Skeletal muscle satellite cell (primary cell): ENCODE measurements at regions not wholly inside any gene's neighbourhood (a gene's known extent, or its start where the extent isn't known, plus 50 kb on each side); places are given as distances from the start of the nearest gene placed in this dataset.
"Not testable (repeated sequence)": the region's sequence is repeated elsewhere in the genome, so short reads cannot be mapped to it uniquely, and the experiment has no call there.

ENCODE experiments used
- H3K27me3 ChIP-seq: 2 replicates; pipeline ENCODE4 v1.7.0; 2013; ENCODE audit warnings: low read length; ENCODE audit not compliant: control insufficient read depth, insufficient read depth
- H3K36me3 ChIP-seq: 2 replicates; pipeline ENCODE4 v1.7.0; 2013; ENCODE audit warnings: mild to moderate bottlenecking, control low read depth, low read length; ENCODE audit not compliant: insufficient read depth
- H3K4me1 ChIP-seq: 2 replicates; pipeline ENCODE4 v1.7.0; 2013; ENCODE audit warnings: low read length; ENCODE audit not compliant: control insufficient read depth, insufficient read depth
- H3K4me2 ChIP-seq: 2 replicates; pipeline ENCODE4 v1.7.0; 2013; ENCODE audit warnings: mild to moderate bottlenecking, low read length
- H3K4me3 ChIP-seq: 2 replicates; pipeline ENCODE4 v1.7.0; 2013; ENCODE audit warnings: low read length
- H3K9ac ChIP-seq: 2 replicates; pipeline ENCODE4 v1.7.0; 2013; ENCODE audit warnings: mild to moderate bottlenecking, low read depth, low read length, moderate library complexity
- H3K9me3 ChIP-seq: replicated peaks from 2 replicates; pipeline ENCODE4 v1.7.0; 2013; ENCODE audit warnings: mild to moderate bottlenecking, control low read depth, low read length

DNA sequence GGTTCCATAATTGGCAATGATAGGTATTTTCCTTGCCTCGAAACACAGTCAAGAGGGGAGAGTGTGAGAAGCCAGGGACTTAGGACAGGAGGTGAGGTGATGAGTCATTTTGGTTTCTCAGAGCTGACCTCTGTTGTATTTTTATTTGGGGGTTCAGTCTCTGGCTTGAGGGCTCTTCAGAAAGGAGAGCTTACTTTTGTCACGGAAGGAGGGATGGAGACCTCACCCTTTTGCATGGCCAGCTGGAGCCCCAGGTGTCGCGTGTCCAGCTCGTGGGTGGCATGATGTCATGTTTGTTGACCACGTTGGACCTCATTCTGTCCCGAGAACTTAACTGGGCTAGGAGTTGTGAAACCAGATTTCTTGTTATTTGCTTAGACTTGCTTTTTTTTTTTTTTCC, 293.9 kb downstream of the QKI start:
- Histone ChIP-seq H3K9me3 (no peaks in the 10 kb centered on the region), H3K4me1 (peaks cover 26% of the 10 kb centered on the region), H3K27me3 (no peaks in the 10 kb centered on the region), H3K36me3 (no peaks in the 10 kb centered on the region), H3K4me2 (no peak overlapping the region), H3K9ac (no peak overlapping the region), H3K4me3 (no peak overlapping the region)

DNA sequence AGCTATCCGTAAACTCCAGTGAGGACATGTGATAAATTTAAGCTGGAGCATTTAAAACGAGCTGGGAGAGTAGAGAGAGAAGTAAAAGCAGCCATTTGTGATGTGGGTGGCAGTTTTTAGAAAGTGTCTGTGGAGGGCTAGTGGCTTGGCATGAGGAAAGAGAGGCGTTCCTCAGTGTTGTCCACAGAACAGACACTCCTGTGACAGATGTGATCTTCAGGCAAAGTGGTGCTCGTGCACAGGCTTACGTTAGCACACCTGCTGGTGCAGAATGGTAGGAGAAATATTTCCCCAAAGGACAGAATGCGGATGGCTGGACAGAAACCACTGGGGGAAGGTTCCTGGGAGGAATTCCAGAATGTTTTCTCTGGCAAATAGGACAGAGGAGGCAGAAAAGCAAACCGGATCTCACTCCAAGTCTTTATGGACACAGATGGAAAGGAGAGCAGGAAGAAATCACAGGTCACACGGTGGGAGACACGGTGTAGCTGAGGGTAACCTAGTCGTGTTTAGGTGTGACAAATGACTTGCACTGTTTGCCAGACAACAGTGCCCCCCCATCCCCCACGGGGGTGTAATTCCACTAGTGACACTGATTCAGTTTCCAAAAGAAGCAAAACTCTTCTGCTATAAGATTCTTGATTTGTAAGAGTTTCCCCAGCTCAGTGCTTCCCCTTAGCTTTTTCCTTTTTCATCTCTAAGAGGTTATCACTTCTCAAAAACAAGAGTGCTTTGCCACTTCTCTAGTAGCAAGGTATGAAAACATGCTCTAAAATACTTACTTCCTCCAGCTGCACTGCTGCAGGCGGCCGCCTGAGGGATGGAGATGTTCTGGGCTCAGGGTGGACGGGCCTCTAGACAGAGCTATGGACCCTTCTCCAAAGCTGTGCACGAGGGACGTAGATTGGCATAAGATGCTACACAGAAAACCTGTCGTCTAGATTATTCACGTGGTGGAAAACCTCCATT, 293.2 kb downstream of the QKI start:
- Histone ChIP-seq H3K4me2 (peak overlapping the region; percentile 19), H3K9ac (no peak overlapping the region), H3K36me3 (no peaks in the 10 kb centered on the region), H3K4me3 (no peak overlapping the region), H3K27me3 (no peaks in the 10 kb centered on the region), H3K4me1 (peaks cover 23% of the 10 kb centered on the region), H3K9me3 (no peaks in the 10 kb centered on the region)

GRCh38 chr6:163706500-163707087, 292.1 kb downstream of the QKI start:
- H3K4me1 ChIP-seq = peaks cover 12% of the 10 kb centered on the region
- H3K9me3 ChIP-seq = no peaks in the 10 kb centered on the region

DNA sequence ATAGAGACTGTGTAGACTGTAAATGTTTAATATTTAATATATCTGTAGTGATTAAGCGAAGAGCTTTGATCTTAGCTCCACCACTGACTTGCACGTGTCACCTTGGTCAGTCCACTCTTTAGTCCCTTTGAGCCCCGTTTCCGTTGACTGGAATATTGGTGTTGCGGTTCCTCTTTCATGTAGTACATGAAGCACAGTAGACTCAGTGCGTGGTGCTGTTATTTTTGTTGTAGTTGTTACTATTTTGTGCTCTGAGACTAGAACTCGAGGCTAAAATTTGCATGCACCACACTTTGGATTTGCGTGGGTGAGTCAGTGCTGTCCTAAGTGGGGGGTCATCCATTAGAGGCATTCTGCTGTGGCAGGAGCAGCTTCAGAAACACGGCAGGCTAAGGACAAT, 291.4 kb downstream of the QKI start:
- H3K4me1 ChIP-seq = peaks cover 7% of the 10 kb centered on the region
- H3K9me3 ChIP-seq = no peaks in the 10 kb centered on the region
- H3K9ac ChIP-seq = no peak overlapping the region
- H3K36me3 ChIP-seq = no peaks in the 10 kb centered on the region
- no peak overlapping the region for H3K4me2 ChIP-seq
- H3K27me3 ChIP-seq = peaks cover 8% of the 10 kb centered on the region
- H3K4me3 ChIP-seq = no peak overlapping the region

More at GRCh38 chr6:163706500-163707087, 292.1 kb downstream of the QKI start:
- Histone ChIP-seq H3K27me3 (peaks cover 2% of the 10 kb centered on the region), H3K4me2 (no peak overlapping the region), H3K36me3 (no peaks in the 10 kb centered on the region), H3K4me3 (no peak overlapping the region), H3K9ac (no peak overlapping the region)

- H3K9ac ChIP-seq = no peak overlapping the region
- peaks cover 7% of the 10 kb centered on the region for H3K4me1 ChIP-seq
- H3K9me3 ChIP-seq = no peaks in the 10 kb centered on the region
- no peak overlapping the region for H3K4me2 ChIP-seq
- H3K36me3 ChIP-seq = no peaks in the 10 kb centered on the region
- H3K27me3 ChIP-seq = peaks cover 19% of the 10 kb centered on the region
- H3K4me3 ChIP-seq = no peak overlapping the region
Observed at GRCh38 chr6:163702736-163703135, 288.2 kb downstream of the QKI start.

DNA sequence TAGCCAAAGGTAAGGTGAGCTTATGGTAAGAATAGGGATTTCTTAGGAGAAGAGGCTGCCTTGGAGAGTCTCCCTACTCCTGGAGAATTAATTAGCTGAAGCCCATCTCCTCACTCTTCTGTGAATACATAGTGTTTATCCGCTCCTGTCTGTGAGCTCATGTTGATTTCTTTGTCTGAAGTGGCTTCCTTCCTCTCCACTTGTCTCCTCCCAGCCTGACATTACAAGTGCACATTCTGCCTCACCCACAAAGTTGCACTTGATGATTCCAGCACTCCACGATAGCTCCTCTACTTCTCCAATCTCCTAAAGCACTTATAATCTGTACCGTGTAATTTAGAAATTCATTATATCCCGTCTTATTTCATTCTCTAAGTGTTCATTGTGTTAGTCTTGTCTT, 287.2 kb downstream of the QKI start:
- Histone ChIP-seq H3K9me3 (no peaks in the 10 kb centered on the region), H3K27me3 (peaks cover 19% of the 10 kb centered on the region), H3K36me3 (no peaks in the 10 kb centered on the region), H3K4me2 (no peak overlapping the region), H3K4me3 (no peak overlapping the region), H3K9ac (no peak overlapping the region), H3K4me1 (no peaks in the 10 kb centered on the region)

DNA sequence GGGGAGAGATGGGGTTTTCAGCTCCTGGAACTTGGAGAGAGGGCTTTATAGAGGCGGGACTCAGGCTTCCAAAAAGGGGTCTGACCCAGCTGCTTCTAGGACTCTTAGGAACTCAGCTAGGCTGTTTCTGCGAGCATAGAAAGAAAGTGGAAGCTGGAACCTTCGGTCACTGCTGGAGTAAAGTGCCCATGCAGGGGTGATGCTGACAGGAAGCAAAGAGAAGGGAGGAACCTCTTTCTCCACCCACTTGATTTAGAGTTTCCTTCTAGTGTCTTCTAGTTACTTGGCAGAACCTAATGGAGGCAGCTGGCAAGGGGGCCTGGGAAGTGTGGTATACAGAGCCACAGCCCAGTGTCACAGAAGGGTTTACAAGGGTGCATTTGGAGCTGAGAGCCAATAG, 283.6 kb downstream of the QKI start:
- Histone ChIP-seq H3K9ac (no peak overlapping the region), H3K36me3 (no peaks in the 10 kb centered on the region), H3K4me3 (no peak overlapping the region), H3K4me2 (no peak overlapping the region), H3K27me3 (peaks cover 19% of the 10 kb centered on the region), H3K9me3 (no peaks in the 10 kb centered on the region), H3K4me1 (no peaks in the 10 kb centered on the region)

DNA sequence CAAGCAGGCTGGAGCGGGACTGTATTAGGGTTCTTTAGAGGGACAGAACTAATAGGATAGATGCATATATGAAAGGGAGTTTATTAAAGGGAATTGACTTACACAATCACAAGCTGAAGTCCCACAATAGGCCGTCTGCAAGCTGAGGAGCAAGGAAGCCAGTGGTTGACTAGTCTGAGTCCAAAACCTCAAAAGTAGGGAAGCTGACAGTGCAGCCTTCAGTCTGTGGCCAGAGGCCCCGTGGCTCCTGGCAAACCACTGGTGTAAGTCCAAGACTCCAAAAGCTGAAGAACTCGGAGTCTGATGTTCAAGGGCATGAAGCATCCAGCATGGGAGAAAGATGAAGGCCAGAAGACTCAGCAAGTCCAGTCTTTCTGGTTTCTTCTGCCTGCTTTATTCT, 281.8 kb downstream of the QKI start:
- H3K4me1 ChIP-seq, H3K4me2 ChIP-seq, H3K9me3 ChIP-seq: not testable (repeated sequence)

DNA sequence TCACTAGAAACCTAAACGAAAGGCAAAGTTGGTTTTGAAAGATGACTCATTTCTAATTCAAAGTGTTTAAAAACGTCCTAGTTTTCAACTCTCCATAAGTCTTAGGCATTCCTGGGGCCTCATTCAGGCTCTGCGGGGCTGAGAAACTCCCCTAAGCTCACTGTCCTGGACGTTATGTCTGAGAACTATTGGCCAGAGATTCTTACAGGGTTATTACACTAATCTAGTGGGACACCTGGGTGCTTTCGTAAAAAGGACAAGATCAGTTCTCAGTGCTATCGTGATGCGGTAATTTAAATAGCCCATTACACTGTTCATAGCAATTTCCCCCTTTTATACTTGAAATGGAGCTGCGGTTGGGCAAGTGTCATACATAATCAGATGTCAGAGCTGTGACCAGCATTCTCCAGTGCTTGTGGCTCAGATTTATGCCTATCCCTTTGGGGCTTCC, 280.9 kb downstream of the QKI start:
- Histone ChIP-seq H3K27me3 (peaks cover 6% of the 10 kb centered on the region), H3K9ac (no peak overlapping the region), H3K4me3 (no peak overlapping the region)

More for the DNA sequence above, 281.8 kb downstream of the QKI start:
- H3K9ac ChIP-seq, H3K4me3 ChIP-seq, H3K36me3 ChIP-seq: not testable (repeated sequence)
- peaks cover 15% of the 10 kb centered on the region for H3K27me3 ChIP-seq

GRCh38 chr6:163694988-163695398, 280.5 kb downstream of the QKI start:
- Histone ChIP-seq H3K4me3 (no peak overlapping the region), H3K9me3 (no peaks in the 10 kb centered on the region), H3K27me3 (peaks cover 2% of the 10 kb centered on the region), H3K9ac (no peak overlapping the region), H3K4me2 (no peak overlapping the region), H3K36me3 (no peaks in the 10 kb centered on the region), H3K4me1 (no peaks in the 10 kb centered on the region)

More for the DNA sequence above, 280.9 kb downstream of the QKI start:
- Histone ChIP-seq H3K36me3 (no peaks in the 10 kb centered on the region), H3K4me2 (no peak overlapping the region), H3K4me1 (no peaks in the 10 kb centered on the region), H3K9me3 (no peaks in the 10 kb centered on the region)

- no peak overlapping the region for H3K4me3 ChIP-seq
- no peaks in the 10 kb centered on the region for H3K36me3 ChIP-seq
- no peaks in the 10 kb centered on the region for H3K27me3 ChIP-seq
- no peaks in the 10 kb centered on the region for H3K9me3 ChIP-seq
- H3K4me1 ChIP-seq = no peaks in the 10 kb centered on the region
- H3K4me2 ChIP-seq = no peak overlapping the region
- H3K9ac ChIP-seq = no peak overlapping the region
Observed at GRCh38 chr6:163694072-163694471, 279.6 kb downstream of the QKI start.
